ENCODE measurements at regions not wholly inside any gene's neighbourhood (a gene's known extent, or its start where the extent isn't known, plus 50 kb on each side); places are given as distances from the start of the nearest gene placed in this dataset.

- H3K36me3 Mint-ChIP-seq (ENCODE audit: low read depth), result no peaks in the 10 kb centered on the region
- H3K27me3 Mint-ChIP-seq (ENCODE audit: low read depth), result no peaks in the 10 kb centered on the region
- ChIA-PET POLR2A (no interaction called here), CTCF (no interaction called here)
- H3K27ac Mint-ChIP-seq, result no peak overlapping the region
- H3K4me3 Mint-ChIP-seq, result no peak overlapping the region
- peaks cover 7% of the 10 kb centered on the region for H3K9me3 Mint-ChIP-seq (ENCODE audit: insufficient read depth)
- no peak for DNase-seq
- no peak for ATAC-seq
- no peaks in the 10 kb centered on the region for H3K4me1 Mint-ChIP-seq (ENCODE audit: low read depth)
These were observed 159.6 kb downstream of the LSM5 start for GRCh38 chr7:32330602-32331001.

- H3K4me1 Mint-ChIP-seq (ENCODE audit: low read depth), result no peaks in the 10 kb centered on the region
- no peak overlapping the region for H3K4me3 Mint-ChIP-seq
- no peak overlapping the region for H3K27ac Mint-ChIP-seq
- CTCF ChIA-PET, result no interaction called here
- DNase-seq (no peak), ATAC-seq (no peak)
- no peaks in the 10 kb centered on the region for H3K9me3 Mint-ChIP-seq (ENCODE audit: insufficient read depth)
- no peaks in the 10 kb centered on the region for H3K27me3 Mint-ChIP-seq (ENCODE audit: low read depth)
- POLR2A ChIA-PET, result no interaction called here
- H3K36me3 Mint-ChIP-seq (ENCODE audit: low read depth), result no peaks in the 10 kb centered on the region
These were observed 164.1 kb downstream of the LSM5 start for GRCh38 chr7:32326078-32326477.

GRCh38 chr7:32323712-32324111 is 166.5 kb downstream of the LSM5 start:
- H3K36me3 Mint-ChIP-seq (ENCODE audit: low read depth), result no peaks in the 10 kb centered on the region
- POLR2A ChIA-PET, result no interaction called here
- no peak for ATAC-seq
- H3K27me3 Mint-ChIP-seq (ENCODE audit: low read depth), result peaks cover 3% of the 10 kb centered on the region
- no peak for DNase-seq
- CTCF ChIA-PET, result no interaction called here
- no peak overlapping the region for H3K27ac Mint-ChIP-seq
- no peaks in the 10 kb centered on the region for H3K4me1 Mint-ChIP-seq (ENCODE audit: low read depth)
- H3K9me3 Mint-ChIP-seq (ENCODE audit: insufficient read depth), result no peaks in the 10 kb centered on the region
- no peak overlapping the region for H3K4me3 Mint-ChIP-seq

GRCh38 chr7:32319012-32319382 is 171.2 kb downstream of the LSM5 start:
- DNase-seq (no peak), ATAC-seq (no peak)
- Mint-ChIP-seq H3K4me3 (no peak overlapping the region), H3K36me3 (ENCODE audit: low read depth) (no peaks in the 10 kb centered on the region), H3K4me1 (ENCODE audit: low read depth) (no peaks in the 10 kb centered on the region), H3K27ac (no peak overlapping the region), H3K27me3 (ENCODE audit: low read depth) (peaks cover 11% of the 10 kb centered on the region), H3K9me3 (ENCODE audit: insufficient read depth) (no peaks in the 10 kb centered on the region)
- CTCF ChIA-PET, result no interaction called here
- POLR2A ChIA-PET, result no interaction called here

GRCh38 chr7:32318300-32319011 is 171.7 kb downstream of the LSM5 start:
- ChIA-PET POLR2A (no interaction called here), CTCF (no interaction called here)
- no peaks in the 10 kb centered on the region for H3K4me1 Mint-ChIP-seq (ENCODE audit: low read depth)
- peaks cover 11% of the 10 kb centered on the region for H3K27me3 Mint-ChIP-seq (ENCODE audit: low read depth)
- no peak for ATAC-seq
- H3K27ac Mint-ChIP-seq, result no peak overlapping the region
- H3K36me3 Mint-ChIP-seq (ENCODE audit: low read depth), result no peaks in the 10 kb centered on the region
- DNase-seq, result no peak
- H3K9me3 Mint-ChIP-seq (ENCODE audit: insufficient read depth), result no peaks in the 10 kb centered on the region
- H3K4me3 Mint-ChIP-seq, result no peak overlapping the region

- no peak for ATAC-seq
- POLR2A ChIA-PET, result no interaction called here
- CTCF ChIA-PET, result no interaction called here
- Mint-ChIP-seq H3K36me3 (ENCODE audit: low read depth) (no peaks in the 10 kb centered on the region), H3K27me3 (ENCODE audit: low read depth) (peaks cover 11% of the 10 kb centered on the region), H3K27ac (no peak overlapping the region), H3K4me3 (no peak overlapping the region), H3K9me3 (ENCODE audit: insufficient read depth) (no peaks in the 10 kb centered on the region), H3K4me1 (ENCODE audit: low read depth) (no peaks in the 10 kb centered on the region)
- DNase-seq, result no peak
These were observed 173.3 kb downstream of the LSM5 start for GRCh38 chr7:32316839-32317238.

GRCh38 chr7:32314761-32315160 is 175.4 kb downstream of the LSM5 start:
- Mint-ChIP-seq H3K36me3 (ENCODE audit: low read depth) (no peaks in the 10 kb centered on the region), H3K4me3 (no peak overlapping the region), H3K27ac (no peak overlapping the region), H3K9me3 (ENCODE audit: insufficient read depth) (no peaks in the 10 kb centered on the region), H3K4me1 (ENCODE audit: low read depth) (no peaks in the 10 kb centered on the region), H3K27me3 (ENCODE audit: low read depth) (peaks cover 8% of the 10 kb centered on the region)
- ChIA-PET CTCF (interaction anchor here (1.1 kb wide), 1 partner anchor 33 kb away, joined by 3 read pairs; no protein-coding TSS in a partner anchor), POLR2A (no interaction called here)
- ATAC-seq (no peak), DNase-seq (no peak)

GRCh38 chr7:32301427-32301826 is 188.8 kb downstream of the LSM5 start:
- Mint-ChIP-seq H3K27me3 (ENCODE audit: low read depth) (peaks cover 35% of the 10 kb centered on the region), H3K36me3 (ENCODE audit: low read depth) (no peaks in the 10 kb centered on the region), H3K27ac (no peak overlapping the region), H3K4me1 (ENCODE audit: low read depth) (peaks cover 3% of the 10 kb centered on the region), H3K9me3 (ENCODE audit: insufficient read depth) (no peaks in the 10 kb centered on the region), H3K4me3 (no peak overlapping the region)
- ChIA-PET POLR2A (no interaction called here), CTCF (no interaction called here)
- ATAC-seq (no peak), DNase-seq (no peak)

- ATAC-seq, result no peak
- Mint-ChIP-seq H3K27ac (peak overlapping the region; percentile 6), H3K4me1 (ENCODE audit: low read depth) (peaks cover 3% of the 10 kb centered on the region), H3K36me3 (ENCODE audit: low read depth) (no peaks in the 10 kb centered on the region), H3K9me3 (ENCODE audit: insufficient read depth) (no peaks in the 10 kb centered on the region), H3K27me3 (ENCODE audit: low read depth) (peaks cover 41% of the 10 kb centered on the region), H3K4me3 (peak overlapping the region; percentile 34)
- POLR2A ChIA-PET, result no interaction called here
- CTCF ChIA-PET, result no interaction called here
- no peak for DNase-seq
These were observed 191.0 kb downstream of the LSM5 start for GRCh38 chr7:32299133-32299702.

GRCh38 chr7:32298408-32299132 is 191.6 kb downstream of the LSM5 start:
- Mint-ChIP-seq H3K9me3 (ENCODE audit: insufficient read depth) (no peaks in the 10 kb centered on the region), H3K4me3 (peak overlapping the region; percentile 34), H3K27ac (peak overlapping the region; percentile 6), H3K36me3 (ENCODE audit: low read depth) (no peaks in the 10 kb centered on the region), H3K4me1 (ENCODE audit: low read depth) (peaks cover 3% of the 10 kb centered on the region), H3K27me3 (ENCODE audit: low read depth) (peaks cover 41% of the 10 kb centered on the region)
- POLR2A ChIA-PET, result no interaction called here
- ATAC-seq (no peak), DNase-seq (no peak)
- CTCF ChIA-PET, result no interaction called here

GRCh38 chr7:32293833-32294232 is 196.3 kb downstream of the LSM5 start:
- H3K27me3 Mint-ChIP-seq (ENCODE audit: low read depth), result peaks cover 27% of the 10 kb centered on the region
- CTCF ChIA-PET, result no interaction called here

GRCh38 chr7:32289651-32290414 is 200.3 kb downstream of the LSM5 start:
- no peak for ATAC-seq
- no peak overlapping the region for H3K4me3 Mint-ChIP-seq
- no peaks in the 10 kb centered on the region for H3K9me3 Mint-ChIP-seq (ENCODE audit: insufficient read depth)
- ChIA-PET POLR2A (no interaction called here), CTCF (no interaction called here)
- DNase-seq, result no peak
- H3K27ac Mint-ChIP-seq, result no peak overlapping the region
- H3K27me3 Mint-ChIP-seq (ENCODE audit: low read depth), result peaks cover 7% of the 10 kb centered on the region
- H3K36me3 Mint-ChIP-seq (ENCODE audit: low read depth), result no peaks in the 10 kb centered on the region
- no peaks in the 10 kb centered on the region for H3K4me1 Mint-ChIP-seq (ENCODE audit: low read depth)

More at GRCh38 chr7:32293833-32294232, 196.3 kb downstream of the LSM5 start:
- Mint-ChIP-seq H3K4me3 (no peak overlapping the region), H3K9me3 (ENCODE audit: insufficient read depth) (no peaks in the 10 kb centered on the region), H3K36me3 (ENCODE audit: low read depth) (no peaks in the 10 kb centered on the region), H3K4me1 (ENCODE audit: low read depth) (peaks cover 1% of the 10 kb centered on the region), H3K27ac (no peak overlapping the region)
- ATAC-seq, result no peak
- DNase-seq, result no peak
- POLR2A ChIA-PET, result no interaction called here
